Astrocyte (in vitro differentiated cells and primary cell): ENCODE measurements at regions not wholly inside any gene's neighbourhood (a gene's known extent, or its start where the extent isn't known, plus 50 kb on each side); places are given as distances from the start of the nearest gene placed in this dataset.

Experiments used
- DNase-seq: peaks from one replicate; pipeline ENCODE4 v3.0.0-alpha.2; 2010; ENCODE audit warnings: low read depth
- FAIRE-seq: peaks from 2 replicates; lab custom pipeline; 2011; peaks lifted over from hg19 to GRCh38; lab: Jason Lieb, UNC
- H2AFZ ChIP-seq: 2 replicates; pipeline ENCODE4 v1.6.0; 2012; ENCODE audit warnings: low read depth, low read length, inconsistent platforms
- H3K27ac ChIP-seq: 2 replicates; pipeline ENCODE4 v1.5.1; 2011; ENCODE audit warnings: low read depth, low read length, inconsistent platforms
- H3K27me3 ChIP-seq: 2 replicates; pipeline ENCODE4 v1.6.0; 2011; ENCODE audit warnings: low read length, inconsistent platforms; ENCODE audit not compliant: insufficient read depth
- H3K36me3 ChIP-seq: 2 replicates; pipeline ENCODE4 v1.5.1; 2011; ENCODE audit warnings: low read length, inconsistent platforms; ENCODE audit not compliant: insufficient read depth
- H3K4me1 ChIP-seq: 2 replicates; pipeline ENCODE4 v1.5.1; 2011; ENCODE audit warnings: low read length, inconsistent platforms; ENCODE audit not compliant: insufficient read depth
- H3K4me2 ChIP-seq: 2 replicates; pipeline ENCODE4 v1.6.0; 2012; ENCODE audit warnings: low read length, inconsistent platforms
- H3K4me3 ChIP-seq: 2 replicates; pipeline ENCODE4 v1.5.1; 2011; ENCODE audit warnings: low read depth, mild to moderate bottlenecking, low read length, inconsistent platforms; ENCODE audit not compliant: insufficient read depth
- H3K79me2 ChIP-seq: 2 replicates; pipeline ENCODE4 v1.6.0; 2012; ENCODE audit warnings: mild to moderate bottlenecking, low read length, inconsistent platforms; ENCODE audit not compliant: insufficient read depth
- H3K9ac ChIP-seq: 2 replicates; pipeline ENCODE4 v1.6.0; 2012; ENCODE audit warnings: mild to moderate bottlenecking, low read length, inconsistent platforms
- H3K9me3 ChIP-seq: 2 replicates; pipeline ENCODE4 v1.5.1; 2012; ENCODE audit warnings: low read depth, mild to moderate bottlenecking, low read length, inconsistent platforms; ENCODE audit not compliant: insufficient read depth
- H4K20me1 ChIP-seq: 2 replicates; pipeline ENCODE4 v1.6.0; 2012; ENCODE audit warnings: low read length, inconsistent platforms; ENCODE audit not compliant: insufficient read depth
- H3K27ac Mint-ChIP-seq: one replicate; pipeline ENCODE4 v1.8.0; 2021; ENCODE audit warnings: mild to moderate bottlenecking, mixed read lengths; ENCODE audit not compliant: unreplicated experiment
- H3K27me3 Mint-ChIP-seq: one replicate; pipeline ENCODE4 v1.8.0; 2021; ENCODE audit warnings: low read depth, mixed read lengths; ENCODE audit not compliant: unreplicated experiment
- H3K36me3 Mint-ChIP-seq: one replicate; pipeline ENCODE4 v1.8.0; 2021; ENCODE audit warnings: low read depth, mixed read lengths; ENCODE audit not compliant: unreplicated experiment
- H3K4me1 Mint-ChIP-seq: one replicate; pipeline ENCODE4 v1.8.0; 2021; ENCODE audit warnings: low read depth, mixed read lengths; ENCODE audit not compliant: unreplicated experiment
- H3K4me3 Mint-ChIP-seq: one replicate; pipeline ENCODE4 v1.8.0; 2021; ENCODE audit warnings: mild to moderate bottlenecking, moderate library complexity, mixed read lengths; ENCODE audit not compliant: unreplicated experiment
- H3K9me3 Mint-ChIP-seq: one replicate; pipeline ENCODE4 v1.8.0; 2021; ENCODE audit warnings: mild to moderate bottlenecking, mixed read lengths; ENCODE audit not compliant: unreplicated experiment
- EZH2 ChIP-seq: IDR thresholded peaks from 2 replicates; pipeline ENCODE4 v1.6.1; 2012; ENCODE audit warnings: mild to moderate bottlenecking, low read length, inconsistent platforms; ENCODE audit not compliant: insufficient read depth
- TF ChIP-seq, protein P1 (sequence below): IDR thresholded peaks from 2 replicates; pipeline ENCODE4 v1.5.1; 2011; ENCODE audit warnings: low read depth, mild to moderate bottlenecking, inconsistent platforms, low read length, moderate library complexity; ENCODE audit not compliant: insufficient read depth

DNA sequence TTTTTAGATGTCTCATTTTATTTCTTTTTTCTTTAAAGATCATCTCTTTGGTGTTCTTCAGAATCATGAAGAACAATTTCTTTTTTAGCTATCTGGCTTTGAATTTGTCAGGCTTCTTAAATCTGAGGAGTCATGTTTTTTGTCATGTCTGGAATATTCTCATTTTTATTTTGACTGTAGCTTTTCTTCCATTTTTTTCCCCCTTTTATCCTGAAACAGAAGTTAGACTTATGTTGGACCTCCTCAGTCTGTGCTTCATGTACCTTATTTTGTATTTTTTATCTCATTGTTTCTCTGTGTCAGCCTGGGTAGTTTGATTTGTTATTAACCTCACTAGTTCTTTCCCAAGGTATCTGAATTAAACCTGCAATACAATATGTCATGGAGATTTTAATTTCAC, 319.2 kb upstream of the ADGRL4 start:
- Mint-ChIP-seq H3K9me3 (peaks cover 7% of the 10 kb centered on the region), H3K4me1 (peaks cover 12% of the 10 kb centered on the region), H3K27ac (no peak overlapping the region), H3K27me3 (no peaks in the 10 kb centered on the region), H3K4me3 (no peak overlapping the region), H3K36me3 (peaks cover 2% of the 10 kb centered on the region)
- Histone ChIP-seq H3K4me2 (no peak overlapping the region), H3K36me3 (no peaks in the 10 kb centered on the region), H3K9ac (no peak overlapping the region), H3K4me3 (no peak overlapping the region), H3K9me3 (no peaks in the 10 kb centered on the region), H3K27ac (no peak overlapping the region), H3K27me3 (no peaks in the 10 kb centered on the region), H2AFZ (no peak overlapping the region), H3K4me1 (peaks cover 13% of the 10 kb centered on the region), H4K20me1 (no peaks in the 10 kb centered on the region), H3K79me2 (no peaks in the 10 kb centered on the region)
- FAIRE-seq (no peak), DNase-seq (no peak)
- no peak for TF ChIP-seq EZH2
- TF ChIP-seq, protein P1, sequence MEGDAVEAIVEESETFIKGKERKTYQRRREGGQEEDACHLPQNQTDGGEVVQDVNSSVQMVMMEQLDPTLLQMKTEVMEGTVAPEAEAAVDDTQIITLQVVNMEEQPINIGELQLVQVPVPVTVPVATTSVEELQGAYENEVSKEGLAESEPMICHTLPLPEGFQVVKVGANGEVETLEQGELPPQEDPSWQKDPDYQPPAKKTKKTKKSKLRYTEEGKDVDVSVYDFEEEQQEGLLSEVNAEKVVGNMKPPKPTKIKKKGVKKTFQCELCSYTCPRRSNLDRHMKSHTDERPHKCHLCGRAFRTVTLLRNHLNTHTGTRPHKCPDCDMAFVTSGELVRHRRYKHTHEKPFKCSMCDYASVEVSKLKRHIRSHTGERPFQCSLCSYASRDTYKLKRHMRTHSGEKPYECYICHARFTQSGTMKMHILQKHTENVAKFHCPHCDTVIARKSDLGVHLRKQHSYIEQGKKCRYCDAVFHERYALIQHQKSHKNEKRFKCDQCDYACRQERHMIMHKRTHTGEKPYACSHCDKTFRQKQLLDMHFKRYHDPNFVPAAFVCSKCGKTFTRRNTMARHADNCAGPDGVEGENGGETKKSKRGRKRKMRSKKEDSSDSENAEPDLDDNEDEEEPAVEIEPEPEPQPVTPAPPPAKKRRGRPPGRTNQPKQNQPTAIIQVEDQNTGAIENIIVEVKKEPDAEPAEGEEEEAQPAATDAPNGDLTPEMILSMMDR: no peak

- Histone ChIP-seq H2AFZ (no peak overlapping the region), H3K9me3 (no peaks in the 10 kb centered on the region), H3K79me2 (no peaks in the 10 kb centered on the region), H3K27ac (no peak overlapping the region), H3K4me1 (peaks cover 13% of the 10 kb centered on the region), H3K4me3 (no peak overlapping the region), H3K9ac (no peak overlapping the region), H3K4me2 (no peak overlapping the region), H3K36me3 (no peaks in the 10 kb centered on the region), H3K27me3 (no peaks in the 10 kb centered on the region), H4K20me1 (no peaks in the 10 kb centered on the region)
- H3K36me3 Mint-ChIP-seq: peaks cover 2% of the 10 kb centered on the region
- peaks cover 7% of the 10 kb centered on the region for H3K9me3 Mint-ChIP-seq
- H3K27ac Mint-ChIP-seq: no peak overlapping the region
- peaks cover 12% of the 10 kb centered on the region for H3K4me1 Mint-ChIP-seq
- no peak for TF ChIP-seq EZH2
- TF ChIP-seq, protein P1: no peak
- no peak overlapping the region for H3K4me3 Mint-ChIP-seq
- H3K27me3 Mint-ChIP-seq: no peaks in the 10 kb centered on the region
- DNase-seq (no peak), FAIRE-seq (no peak)
Measured at GRCh38 chr1:79325126-79325525, 318.6 kb upstream of the ADGRL4 start.

DNA sequence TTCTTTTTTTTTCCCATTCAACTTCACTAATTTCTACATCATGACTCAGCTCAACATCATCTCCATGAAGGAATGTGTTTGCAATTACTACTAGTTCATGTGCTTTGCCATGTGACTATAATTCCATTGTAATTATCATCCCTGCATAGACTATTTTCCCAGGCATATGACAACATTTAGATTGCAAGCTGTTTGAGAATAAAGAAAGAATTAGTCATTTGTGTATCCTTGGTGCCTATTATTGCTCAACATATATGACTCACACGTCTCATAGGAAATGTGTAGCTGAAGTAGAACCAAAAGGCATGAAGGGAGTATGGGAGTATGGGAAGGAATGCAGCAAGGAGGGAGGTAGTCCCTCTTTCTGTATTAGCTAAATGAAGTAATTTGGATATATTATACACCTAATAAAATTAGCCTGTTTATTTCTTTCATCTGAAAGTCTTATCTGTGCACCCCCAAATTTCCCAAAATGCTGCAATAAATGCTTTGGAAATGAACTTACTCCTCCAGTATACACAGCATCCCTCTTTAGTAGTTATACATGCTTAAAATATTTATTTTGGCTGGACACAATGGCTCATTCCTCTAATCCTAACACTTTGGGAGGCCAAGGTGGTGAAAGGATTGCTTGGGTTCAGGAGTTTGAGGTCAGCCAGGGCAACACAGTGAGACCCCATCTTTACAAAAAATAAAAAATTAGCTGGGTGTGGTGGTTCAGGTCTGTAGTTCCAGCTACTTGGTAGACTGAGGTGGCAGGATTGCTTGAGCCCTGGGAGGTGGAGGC, 316.9 kb upstream of the ADGRL4 start:
- Histone ChIP-seq H3K27ac (peak overlapping the region; percentile 82), H2AFZ (no peak overlapping the region), H3K4me1 (peaks cover 13% of the 10 kb centered on the region), H3K4me3 (no peak overlapping the region), H3K4me2 (peak overlapping the region; percentile 39), H3K9ac (peak overlapping the region; percentile 38), H3K79me2 (no peaks in the 10 kb centered on the region), H4K20me1 (no peaks in the 10 kb centered on the region), H3K9me3 (no peaks in the 10 kb centered on the region), H3K36me3 (no peaks in the 10 kb centered on the region), H3K27me3 (no peaks in the 10 kb centered on the region)
- TF ChIP-seq, protein P1: no peak
- TF ChIP-seq EZH2: no peak
- DNase-seq (peak; percentile 98), FAIRE-seq (peak; percentile 100)
- peak overlapping the region; percentile 96 for H3K27ac Mint-ChIP-seq
- H3K4me1 Mint-ChIP-seq: peaks cover 12% of the 10 kb centered on the region
- peak overlapping the region; percentile 10 for H3K4me3 Mint-ChIP-seq
- H3K9me3 Mint-ChIP-seq: peaks cover 7% of the 10 kb centered on the region
- no peaks in the 10 kb centered on the region for H3K27me3 Mint-ChIP-seq
- peaks cover 2% of the 10 kb centered on the region for H3K36me3 Mint-ChIP-seq
